GM10248 (cell line): ENCODE measurements at regions not wholly inside any gene's neighbourhood (a gene's known extent, or its start where the extent isn't known, plus 50 kb on each side); places are given as distances from the start of the nearest gene placed in this dataset.
"Not testable (repeated sequence)": the region's sequence is repeated elsewhere in the genome, so short reads cannot be mapped to it uniquely, and the experiment has no call there.

Experiments
- CTCF ChIA-PET: fragments of 300-600 bp; sonication (Branson Sonifier 250); formaldehyde crosslinking; extraction: SDS; loops from one replicate; lab custom pipeline; 2021; ENCODE audit warnings: antibody characterized with exemption; lab: Yijun Ruan, JAX
- POLR2A ChIA-PET: fragments of 350-650 bp; sonication (Branson Sonifier 250); formaldehyde crosslinking; extraction: SDS; loops from one replicate; lab custom pipeline; 2020; ENCODE audit warnings: antibody characterized with exemption; lab: Yijun Ruan, JAX
- DNase-seq: peaks from one replicate; pipeline ENCODE4 v3.0.0; 2012; ENCODE audit errors: extremely low spot score
- TF ChIP-seq, protein P1 (sequence below): IDR thresholded peaks from 2 replicates; pipeline ENCODE4 v1.5.1; 2012; ENCODE audit warnings: mild to moderate bottlenecking, low read depth; ENCODE audit errors: extremely low read depth, missing control alignments, control extremely low read depth

DNA sequence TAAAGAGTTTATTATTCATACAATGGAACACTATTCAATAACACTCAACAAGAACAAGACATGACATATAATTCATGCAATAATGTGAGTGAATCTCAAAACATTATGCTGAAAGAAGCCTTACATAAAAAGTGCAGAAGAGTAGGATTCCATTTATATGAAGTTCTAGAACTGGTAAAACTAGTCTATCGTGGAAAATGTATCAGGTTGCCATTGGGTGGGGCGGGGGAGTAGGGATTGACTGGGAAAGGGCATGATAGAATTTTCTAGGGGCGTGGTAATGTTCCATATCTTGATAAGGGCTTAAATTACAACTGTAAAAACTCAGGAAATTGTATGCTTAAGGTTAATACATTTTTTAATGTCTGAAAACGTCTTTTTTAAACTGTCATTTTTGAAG, 247.9 kb downstream of the SATB1 start:
- CTCF ChIA-PET = no interaction called here
- TF ChIP-seq, protein P1, sequence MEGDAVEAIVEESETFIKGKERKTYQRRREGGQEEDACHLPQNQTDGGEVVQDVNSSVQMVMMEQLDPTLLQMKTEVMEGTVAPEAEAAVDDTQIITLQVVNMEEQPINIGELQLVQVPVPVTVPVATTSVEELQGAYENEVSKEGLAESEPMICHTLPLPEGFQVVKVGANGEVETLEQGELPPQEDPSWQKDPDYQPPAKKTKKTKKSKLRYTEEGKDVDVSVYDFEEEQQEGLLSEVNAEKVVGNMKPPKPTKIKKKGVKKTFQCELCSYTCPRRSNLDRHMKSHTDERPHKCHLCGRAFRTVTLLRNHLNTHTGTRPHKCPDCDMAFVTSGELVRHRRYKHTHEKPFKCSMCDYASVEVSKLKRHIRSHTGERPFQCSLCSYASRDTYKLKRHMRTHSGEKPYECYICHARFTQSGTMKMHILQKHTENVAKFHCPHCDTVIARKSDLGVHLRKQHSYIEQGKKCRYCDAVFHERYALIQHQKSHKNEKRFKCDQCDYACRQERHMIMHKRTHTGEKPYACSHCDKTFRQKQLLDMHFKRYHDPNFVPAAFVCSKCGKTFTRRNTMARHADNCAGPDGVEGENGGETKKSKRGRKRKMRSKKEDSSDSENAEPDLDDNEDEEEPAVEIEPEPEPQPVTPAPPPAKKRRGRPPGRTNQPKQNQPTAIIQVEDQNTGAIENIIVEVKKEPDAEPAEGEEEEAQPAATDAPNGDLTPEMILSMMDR = no peak
- POLR2A ChIA-PET = no interaction called here
- no peak for DNase-seq

DNA sequence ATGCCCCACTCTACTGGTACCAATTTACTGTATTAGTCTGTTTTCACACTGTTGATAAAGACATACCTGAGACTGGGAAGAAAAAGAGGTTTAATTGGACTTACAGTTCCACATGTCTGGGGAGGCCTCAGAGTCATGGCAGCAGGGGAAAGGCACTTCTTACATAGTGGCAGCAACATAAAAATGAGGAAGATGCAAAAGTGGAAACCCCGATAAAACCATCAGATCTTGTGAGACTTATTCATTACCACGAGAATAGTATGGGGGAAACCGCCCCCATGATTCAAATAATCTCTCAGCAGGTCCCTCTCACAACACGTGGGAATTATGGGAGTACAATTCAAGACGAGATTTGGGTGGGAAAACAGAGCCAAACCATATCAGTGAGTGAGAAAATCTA, 251.2 kb downstream of the SATB1 start:
- CTCF ChIA-PET = interaction anchor here (1.4 to 2.0 kb wide), 3 partner anchors 13 to 19 kb away, joined by 3 to 8 read pairs (median 3); no protein-coding TSS in a partner anchor
- DNase-seq, POLR2A ChIA-PET: not testable (repeated sequence)

DNA sequence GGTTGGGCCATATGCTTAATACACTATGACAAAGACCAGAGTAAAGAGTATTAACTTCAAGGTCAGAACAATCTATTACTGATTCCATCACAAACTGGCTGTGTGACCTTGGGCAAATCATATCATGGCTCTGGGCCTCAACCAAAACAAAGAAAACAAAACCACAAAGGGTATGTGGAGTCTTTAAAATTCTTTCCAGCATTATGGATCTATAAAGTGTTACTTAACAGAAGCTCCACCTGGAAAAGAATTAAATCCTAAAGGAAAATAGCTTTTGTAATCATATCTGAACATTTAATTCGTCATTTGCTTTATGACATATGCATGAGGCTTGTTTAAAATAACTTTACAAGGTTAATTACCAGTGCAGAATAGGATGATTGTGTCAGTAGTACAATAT, 265.5 kb downstream of the SATB1 start:
- no peak for DNase-seq
- ChIA-PET CTCF (interaction anchor here (0.9 to 2.4 kb wide), 3 partner anchors 10 to 24 kb away, joined by 3 to 8 read pairs (median 5); no protein-coding TSS in a partner anchor), POLR2A (no interaction called here)
- TF ChIP-seq, protein P1 = no peak

DNA sequence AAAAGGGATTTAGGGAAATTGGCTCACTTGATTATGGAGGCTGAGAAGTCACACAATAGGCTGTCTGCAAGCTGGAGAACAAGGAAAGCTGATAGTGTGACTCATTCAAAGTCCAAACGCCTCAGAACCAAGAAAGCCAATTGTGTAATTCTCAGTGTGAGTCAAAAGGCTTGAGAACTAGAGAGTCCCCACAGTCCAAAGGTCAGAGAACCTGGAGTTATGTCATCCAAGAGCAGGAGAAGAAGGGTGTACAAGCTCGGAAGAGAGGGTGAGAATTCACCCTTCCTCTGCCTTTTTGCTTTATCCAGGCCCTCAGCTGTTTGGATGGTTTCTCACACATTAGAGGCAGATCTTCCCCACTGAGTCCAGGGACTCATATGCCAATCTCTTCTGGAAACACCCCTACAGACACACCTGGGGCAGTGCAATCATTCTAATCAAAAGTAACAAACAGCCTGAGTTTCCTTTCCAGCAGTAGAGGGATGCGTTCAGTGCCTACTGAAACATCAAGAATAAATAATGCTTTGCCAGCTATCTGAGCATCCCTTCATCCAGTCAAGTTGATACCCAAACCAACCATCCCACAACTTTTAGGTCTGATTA, 271.5 kb downstream of the SATB1 start:
- POLR2A ChIA-PET = no interaction called here
- DNase-seq = no peak

DNA sequence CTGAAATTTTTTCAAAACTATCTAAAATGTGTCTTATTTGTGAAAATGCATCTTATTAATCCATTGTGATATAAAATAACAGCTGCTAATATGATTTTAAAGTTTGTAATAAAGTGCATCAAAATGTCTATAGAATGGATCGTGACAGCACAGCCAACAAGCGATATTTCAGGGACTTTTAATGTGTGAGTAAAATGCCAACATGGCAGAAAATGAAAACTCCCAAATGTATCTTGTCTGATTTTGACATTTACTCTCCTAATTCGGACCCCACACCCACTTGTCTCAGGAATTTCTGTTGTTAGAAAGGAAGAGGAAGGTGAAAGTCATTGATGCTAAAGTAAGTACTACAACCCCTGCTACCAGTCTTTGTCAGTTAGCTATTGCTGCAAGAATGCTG, 273.9 kb downstream of the SATB1 start:
- POLR2A ChIA-PET = no interaction called here
- CTCF ChIA-PET = interaction anchor here (1.3 kb wide), 1 partner anchor 61 kb away, joined by 3 read pairs; no protein-coding TSS in a partner anchor
- TF ChIP-seq, protein P1 = no peak

More for the DNA sequence above, 271.5 kb downstream of the SATB1 start:
- TF ChIP-seq, protein P1 = no peak
- CTCF ChIA-PET = interaction anchor here (1.2 to 1.4 kb wide), 2 partner anchors 13 to 312 kb away, joined by 3 read pairs; no protein-coding TSS in a partner anchor

DNA sequence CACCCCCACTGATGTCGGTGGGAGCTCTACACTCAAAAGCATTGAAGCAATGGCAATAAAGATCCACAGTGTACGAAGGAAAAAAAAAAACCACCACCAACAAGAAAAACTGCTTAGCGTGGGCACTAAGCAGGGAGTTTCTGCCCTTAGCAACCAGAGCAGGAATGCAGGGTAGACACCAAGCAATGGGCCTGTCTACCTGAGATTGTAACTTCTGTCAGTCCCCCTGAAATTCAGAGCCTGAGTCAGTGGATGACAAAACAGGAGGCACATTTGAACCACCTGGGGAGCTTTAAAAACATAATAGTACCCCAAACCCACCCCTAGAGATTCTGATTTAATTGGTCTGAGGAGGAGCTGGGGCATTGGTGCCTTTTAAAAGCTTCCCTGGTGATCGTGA, 275.2 kb downstream of the SATB1 start:
- TF ChIP-seq, protein P1 = no peak
- ChIA-PET POLR2A (no interaction called here), CTCF (interaction anchor here (1.3 kb wide), 1 partner anchor 9 kb away, joined by 5 read pairs; no protein-coding TSS in a partner anchor)
- DNase-seq = no peak

More for the DNA sequence above, 273.9 kb downstream of the SATB1 start:
- no peak for DNase-seq

DNA sequence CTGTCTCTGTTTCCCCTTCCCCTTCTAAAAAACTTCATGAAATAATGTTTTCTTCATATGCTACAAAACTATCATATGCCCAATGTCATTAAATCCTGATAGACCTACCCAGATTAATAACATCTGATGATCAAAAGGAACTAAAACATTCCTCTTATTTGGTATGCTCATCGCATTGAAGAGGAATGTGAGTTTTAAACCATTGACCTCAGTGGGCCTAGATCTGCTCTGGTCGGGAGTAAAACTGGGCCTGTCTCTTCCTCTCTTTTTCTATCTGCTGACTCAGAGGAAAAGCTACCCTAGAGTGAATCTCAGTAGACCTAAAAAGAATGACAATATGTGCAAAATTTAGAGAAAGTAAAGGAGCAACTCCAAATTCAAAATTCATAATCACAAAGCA, 275.8 kb downstream of the SATB1 start:
- TF ChIP-seq, protein P1 = no peak
- POLR2A ChIA-PET = no interaction called here
- no peak for DNase-seq
- CTCF ChIA-PET = interaction anchor here (1.3 kb wide), 1 partner anchor 9 kb away, joined by 5 read pairs; no protein-coding TSS in a partner anchor
